Middle frontal gyrus (tissue), 1 donor: ENCODE measurements at regions not wholly inside any gene's neighbourhood (a gene's known extent, or its start where the extent isn't known, plus 50 kb on each side); places are given as distances from the start of the nearest gene placed in this dataset.

ENCODE experiments used
- DNase-seq: peaks from one replicate; pipeline ENCODE4 v3.0.0-alpha.2; 2015; ENCODE audit warnings: low spot score; ENCODE audit errors: extremely low spot score

DNA sequence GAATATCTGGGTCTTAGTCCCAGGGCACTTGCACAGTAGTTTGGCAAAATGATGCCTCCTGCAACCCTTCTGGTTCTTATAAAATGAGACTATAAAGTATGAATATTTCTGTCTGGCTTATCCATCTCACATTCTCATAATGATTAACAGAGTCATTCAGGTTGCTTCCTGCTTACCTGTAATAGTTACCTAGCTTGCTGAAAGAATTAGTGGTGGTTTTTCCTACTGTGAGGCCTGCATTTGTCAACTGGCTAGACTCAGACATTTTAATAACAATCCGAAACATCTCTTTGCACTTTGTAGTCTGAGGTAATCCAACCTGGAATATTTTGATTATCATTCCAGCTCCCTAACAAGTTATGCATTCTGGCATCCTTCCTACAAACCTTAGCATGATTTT is 75.6 kb upstream of the POU1F1 start:
- DNase-seq, result no peak

DNA sequence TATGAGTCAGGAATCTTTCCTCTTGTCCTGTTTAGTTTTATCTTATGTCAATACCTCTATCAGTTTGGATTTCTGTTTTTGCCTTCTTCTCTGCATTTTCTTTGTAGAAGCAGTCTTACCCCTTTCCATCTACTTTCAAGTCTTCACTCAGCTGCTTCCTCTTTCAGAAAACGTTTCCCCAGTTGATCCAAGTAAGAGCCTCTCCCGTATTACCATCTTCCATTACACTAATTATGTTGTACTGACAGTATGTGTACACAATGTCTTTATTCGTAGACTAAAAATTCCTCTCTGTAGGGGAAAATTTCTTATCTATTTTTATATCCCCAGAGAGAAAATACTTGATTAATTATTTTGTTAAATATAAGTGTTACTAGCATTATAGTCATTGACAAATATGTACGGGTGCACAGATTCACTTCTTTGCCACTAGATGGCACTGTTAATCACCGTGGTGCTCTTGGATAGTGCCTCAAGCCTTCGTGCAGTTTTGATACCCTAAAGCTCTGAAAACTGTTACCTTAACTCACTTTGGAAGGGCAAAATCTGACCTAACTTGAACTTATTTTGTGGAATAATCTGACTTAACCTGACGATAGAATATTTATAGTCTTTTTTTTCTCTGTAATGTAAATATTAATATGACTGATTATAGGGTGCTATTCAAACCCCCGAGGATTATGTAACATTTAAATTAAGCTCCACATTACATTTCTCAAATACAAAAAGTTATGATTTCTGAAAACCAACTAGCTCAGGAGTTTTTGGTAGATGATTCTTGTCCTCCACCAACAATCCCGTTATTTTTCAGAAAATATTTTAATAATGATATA is 74.2 kb upstream of the POU1F1 start:
- DNase-seq, result peak; percentile 74

GRCh38 chr3:87349833-87350232 is 73.4 kb upstream of the POU1F1 start:
- no peak for DNase-seq

DNA sequence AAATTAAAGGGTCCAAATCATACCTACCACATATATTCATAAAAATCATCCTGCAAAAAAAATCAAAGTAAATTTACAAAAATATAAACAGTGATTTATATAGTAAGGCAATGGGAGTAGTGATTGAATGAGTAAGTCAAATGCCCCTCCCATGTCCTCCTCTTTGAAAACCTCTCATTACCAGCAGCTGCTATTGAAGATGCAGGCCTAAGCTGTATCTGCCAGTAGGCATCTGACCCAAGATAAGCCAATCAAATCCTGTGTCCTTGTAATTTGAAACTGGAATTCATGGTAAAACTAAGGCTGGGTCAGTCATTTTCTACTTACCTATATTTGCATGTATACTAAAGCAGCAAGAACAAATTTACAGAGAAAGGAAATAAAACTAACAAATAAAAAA is 60.4 kb upstream of the POU1F1 start:
- DNase-seq, result no peak

- DNase-seq, result no peak
Observed at GRCh38 chr3:87335931-87336330, 59.5 kb upstream of the POU1F1 start.

DNA sequence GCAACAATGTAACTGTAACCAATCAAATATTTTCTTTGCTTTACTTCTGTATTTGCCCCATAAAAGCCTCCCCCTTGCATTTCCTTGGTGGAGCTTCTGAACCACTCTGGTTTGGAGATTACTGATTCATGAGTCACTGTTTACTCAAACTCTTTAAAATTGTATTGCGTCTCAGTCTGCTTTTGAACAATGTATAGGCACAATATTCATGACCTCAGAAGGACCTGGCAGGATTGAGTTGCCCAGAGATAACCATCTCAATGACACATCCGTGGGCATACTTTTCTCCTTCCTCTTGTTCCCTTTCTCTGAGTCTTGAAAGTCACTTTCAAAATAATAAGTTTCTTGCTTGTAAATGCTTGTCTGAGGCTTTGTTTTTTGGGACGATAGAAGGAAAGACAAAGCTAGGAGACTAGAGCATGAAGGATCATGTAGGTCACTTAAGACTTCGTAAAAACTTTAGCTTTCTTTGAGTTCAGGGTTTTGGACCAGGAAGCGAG is 57.1 kb upstream of the POU1F1 start:
- DNase-seq, result no peak

- DNase-seq, result no peak
Observed at GRCh38 chr3:87332789-87333188, 56.4 kb upstream of the POU1F1 start.

GRCh38 chr3:87329065-87329464 is 52.7 kb upstream of the POU1F1 start:
- DNase-seq, result no peak
